Smooth muscle cell (in vitro differentiated cells): ENCODE measurements at regions not wholly inside any gene's neighbourhood (a gene's known extent, or its start where the extent isn't known, plus 50 kb on each side); places are given as distances from the start of the nearest gene placed in this dataset.

Experiments
- DNase-seq: peaks from one replicate; lab custom pipeline; 2025; ENCODE audit not compliant: unreplicated experiment; lab: John Stamatoyannopoulos, UW
- H2AFZ ChIP-seq: fragments of 200-600 bp; sonication (generic); 2 replicates; pipeline ENCODE4 v1.6.0; 2016; ENCODE audit warnings: antibody characterized with exemption, low read depth, mild to moderate bottlenecking
- H3F3A ChIP-seq: fragments of 200-600 bp; sonication (generic); 2 replicates; pipeline ENCODE4 v1.6.0; 2017; ENCODE audit warnings: antibody characterized with exemption, low read depth
- H3K27ac ChIP-seq: fragments of 200-600 bp; sonication (generic); 2 replicates; pipeline ENCODE4 v1.5.1; 2016; ENCODE audit warnings: low read depth, mild to moderate bottlenecking
- H3K27me3 ChIP-seq: fragments of 200-600 bp; sonication (generic); 2 replicates; pipeline ENCODE4 v1.6.1; 2016; ENCODE audit warnings: low read depth, mild to moderate bottlenecking
- H3K36me3 ChIP-seq: fragments of 200-600 bp; sonication (generic); 2 replicates; pipeline ENCODE4 v1.5.1; 2016; ENCODE audit warnings: low read depth
- H3K4me1 ChIP-seq: fragments of 200-600 bp; sonication (generic); 2 replicates; pipeline ENCODE4 v1.5.1; 2016; ENCODE audit warnings: low read depth
- H3K4me2 ChIP-seq: fragments of 200-600 bp; sonication (generic); 2 replicates; pipeline ENCODE4 v1.6.0; 2016; ENCODE audit warnings: mild to moderate bottlenecking
- H3K4me3 ChIP-seq: fragments of 200-600 bp; sonication (generic); 2 replicates; pipeline ENCODE4 v1.5.1; 2016; ENCODE audit warnings: mild to moderate bottlenecking
- H3K79me2 ChIP-seq: fragments of 200-600 bp; sonication (generic); 2 replicates; pipeline ENCODE4 v1.6.0; 2016; ENCODE audit warnings: low read depth, mild to moderate bottlenecking
- H3K9ac ChIP-seq: fragments of 200-600 bp; sonication (generic); 2 replicates; pipeline ENCODE4 v1.6.0; 2016; ENCODE audit warnings: low read depth
- H3K9me3 ChIP-seq: fragments of 200-600 bp; sonication (generic); replicated peaks from 2 replicates; pipeline ENCODE4 v1.5.1; 2016; ENCODE audit warnings: low read depth
- H4K20me1 ChIP-seq: fragments of 200-600 bp; sonication (generic); 2 replicates; pipeline ENCODE4 v1.6.0; 2016; ENCODE audit warnings: low read depth
- CTCF ChIP-seq: fragments of 200-600 bp; sonication (generic); IDR thresholded peaks from 2 replicates; pipeline ENCODE4 v1.5.1; 2017; ENCODE audit warnings: borderline replicate concordance, mild to moderate bottlenecking, antibody characterized with exemption; ENCODE audit not compliant: insufficient read depth, poor library complexity, severe bottlenecking
- WGBS: methylation state at CpG from one replicate; pipeline ENCODE4 v1.1.7; 2016; ENCODE audit warnings: low lambda C conversion rate; 5-methylcytosine and 5-hydroxymethylcytosine counted together

DNA sequence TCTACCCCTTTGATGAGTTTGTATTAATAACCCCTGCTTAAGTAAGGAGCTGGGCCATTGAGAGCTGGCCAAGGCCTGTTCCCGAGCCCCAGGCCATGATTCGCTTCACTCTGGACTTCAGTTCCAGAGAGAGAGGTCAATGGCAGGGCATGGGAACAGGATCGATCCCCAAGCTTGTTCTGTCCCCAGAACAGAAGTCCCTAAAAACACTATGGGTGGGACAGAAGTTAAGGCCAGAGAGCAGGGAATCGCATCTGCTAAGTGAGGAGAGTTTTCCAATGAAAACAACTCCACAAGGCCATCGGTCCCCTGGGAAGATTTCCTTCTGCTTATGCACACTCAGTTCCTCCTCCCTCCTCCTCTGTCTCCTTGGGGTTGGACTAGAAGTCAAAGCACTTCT lies 159.6 kb downstream of the LSM5 start:
- Histone ChIP-seq H4K20me1 (no peaks in the 10 kb centered on the region), H3K4me3 (no peak overlapping the region), H2AFZ (no peak overlapping the region), H3K9ac (no peak overlapping the region), H3K9me3 (no peaks in the 10 kb centered on the region), H3K4me1 (no peaks in the 10 kb centered on the region), H3F3A (no peaks in the 10 kb centered on the region), H3K36me3 (no peaks in the 10 kb centered on the region), H3K27me3 (no peaks in the 10 kb centered on the region), H3K4me2 (no peak overlapping the region), H3K79me2 (no peaks in the 10 kb centered on the region), H3K27ac (no peak overlapping the region)
- 90% methylated on average over 5 of the region's 5 CpGs for WGBS
- no peak for DNase-seq
- TF ChIP-seq CTCF = no peak

DNA sequence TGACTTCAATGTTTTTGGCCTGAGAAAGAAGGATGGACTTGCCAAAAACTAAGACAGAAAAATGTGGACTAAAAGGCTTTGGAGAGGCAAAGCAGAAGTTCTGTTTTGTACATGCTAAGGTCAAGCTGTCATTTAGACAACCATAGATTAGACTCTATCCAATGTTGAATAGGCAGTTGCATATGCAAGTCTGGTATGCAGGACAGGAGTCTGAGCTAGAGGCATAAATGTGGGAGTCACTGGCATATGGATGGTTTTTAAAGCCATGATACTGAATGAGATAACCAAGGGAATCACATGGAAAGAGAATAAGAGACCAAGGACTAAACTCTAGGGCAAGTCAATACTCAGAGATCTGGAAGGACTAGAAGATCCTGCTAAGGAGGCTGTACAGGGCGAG lies 164.1 kb downstream of the LSM5 start:
- no peak for TF ChIP-seq CTCF
- DNase-seq = no peak
- Histone ChIP-seq H2AFZ (no peak overlapping the region), H3K9me3 (no peaks in the 10 kb centered on the region), H3K4me3 (no peak overlapping the region), H3K4me1 (no peaks in the 10 kb centered on the region), H3K27me3 (no peaks in the 10 kb centered on the region), H3F3A (no peaks in the 10 kb centered on the region), H3K36me3 (no peaks in the 10 kb centered on the region), H3K79me2 (no peaks in the 10 kb centered on the region), H4K20me1 (no peaks in the 10 kb centered on the region), H3K4me2 (no peak overlapping the region), H3K9ac (no peak overlapping the region), H3K27ac (no peak overlapping the region)
- WGBS = 57% methylated on average over 1 of the region's 1 CpG

- Histone ChIP-seq H3K79me2 (no peaks in the 10 kb centered on the region), H3K9ac (no peak overlapping the region), H3K27ac (no peak overlapping the region), H3K36me3 (no peaks in the 10 kb centered on the region), H3K4me2 (no peak overlapping the region), H2AFZ (no peak overlapping the region), H3K4me1 (no peaks in the 10 kb centered on the region), H3K4me3 (no peak overlapping the region), H3F3A (no peaks in the 10 kb centered on the region), H4K20me1 (no peaks in the 10 kb centered on the region), H3K27me3 (no peaks in the 10 kb centered on the region), H3K9me3 (no peaks in the 10 kb centered on the region)
- no peak for TF ChIP-seq CTCF
- WGBS = 85% methylated on average over 3 of the region's 3 CpGs
- DNase-seq = no peak
These were observed 166.5 kb downstream of the LSM5 start for GRCh38 chr7:32323712-32324111.

- Histone ChIP-seq H3K79me2 (no peaks in the 10 kb centered on the region), H2AFZ (no peak overlapping the region), H3K4me3 (no peak overlapping the region), H3K4me2 (no peak overlapping the region), H3K36me3 (no peaks in the 10 kb centered on the region), H3K4me1 (no peaks in the 10 kb centered on the region), H3K27ac (no peak overlapping the region), H4K20me1 (no peaks in the 10 kb centered on the region), H3F3A (no peaks in the 10 kb centered on the region), H3K9me3 (no peaks in the 10 kb centered on the region), H3K9ac (no peak overlapping the region), H3K27me3 (no peaks in the 10 kb centered on the region)
- TF ChIP-seq CTCF = no peak
- no peak for DNase-seq
- WGBS = 89% methylated on average over 19 of the region's 19 CpGs
These were observed 171.2 kb downstream of the LSM5 start for GRCh38 chr7:32319012-32319382.
